ENCODE measurements at regions not wholly inside any gene's neighbourhood (a gene's known extent, or its start where the extent isn't known, plus 50 kb on each side); places are given as distances from the start of the nearest gene placed in this dataset.
"Not testable (repeated sequence)": the region's sequence is repeated elsewhere in the genome, so short reads cannot be mapped to it uniquely, and the experiment has no call there.

DNA sequence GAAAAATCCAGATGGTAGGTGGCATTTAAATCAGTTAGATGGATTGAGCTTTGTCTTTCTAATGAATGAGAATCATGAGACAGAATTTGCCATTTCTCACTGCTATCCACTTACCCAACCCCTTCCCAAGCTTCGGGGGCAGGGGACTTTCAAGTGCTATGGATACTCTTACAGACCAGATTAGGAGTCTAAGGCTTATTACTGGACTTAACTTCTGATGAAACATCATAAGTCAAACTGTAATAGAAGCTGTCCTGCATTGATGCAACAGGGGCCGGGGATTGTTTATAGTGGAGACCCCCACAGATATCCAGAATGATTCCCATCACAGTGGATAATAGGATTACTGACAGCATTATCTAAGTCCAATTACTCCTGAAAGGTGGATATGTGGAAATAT lies 267.0 kb downstream of the NUF2 start:
- no peaks in the 10 kb centered on the region for H3K9me3 ChIP-seq
- WGBS, 3 donors = 68 to 78% (median 76%) methylated on average over 2 of the region's 2 CpGs
- TF ChIP-seq POLR2A (IDR thresholded peaks at IDR 0.05) (no peak), EP300 (IDR thresholded peaks at IDR 0.05) (no peak)
- TF ChIP-seq, protein P1, sequence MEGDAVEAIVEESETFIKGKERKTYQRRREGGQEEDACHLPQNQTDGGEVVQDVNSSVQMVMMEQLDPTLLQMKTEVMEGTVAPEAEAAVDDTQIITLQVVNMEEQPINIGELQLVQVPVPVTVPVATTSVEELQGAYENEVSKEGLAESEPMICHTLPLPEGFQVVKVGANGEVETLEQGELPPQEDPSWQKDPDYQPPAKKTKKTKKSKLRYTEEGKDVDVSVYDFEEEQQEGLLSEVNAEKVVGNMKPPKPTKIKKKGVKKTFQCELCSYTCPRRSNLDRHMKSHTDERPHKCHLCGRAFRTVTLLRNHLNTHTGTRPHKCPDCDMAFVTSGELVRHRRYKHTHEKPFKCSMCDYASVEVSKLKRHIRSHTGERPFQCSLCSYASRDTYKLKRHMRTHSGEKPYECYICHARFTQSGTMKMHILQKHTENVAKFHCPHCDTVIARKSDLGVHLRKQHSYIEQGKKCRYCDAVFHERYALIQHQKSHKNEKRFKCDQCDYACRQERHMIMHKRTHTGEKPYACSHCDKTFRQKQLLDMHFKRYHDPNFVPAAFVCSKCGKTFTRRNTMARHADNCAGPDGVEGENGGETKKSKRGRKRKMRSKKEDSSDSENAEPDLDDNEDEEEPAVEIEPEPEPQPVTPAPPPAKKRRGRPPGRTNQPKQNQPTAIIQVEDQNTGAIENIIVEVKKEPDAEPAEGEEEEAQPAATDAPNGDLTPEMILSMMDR (IDR thresholded peaks at IDR 0.05) = no peak
- no peak overlapping the region for H3K27ac ChIP-seq
- no peaks in the 10 kb centered on the region for H3K27me3 ChIP-seq
- intact Hi-C loops (cut with DNase I) = no loop called here
- no peak overlapping the region for H3K4me3 ChIP-seq
- no peaks in the 10 kb centered on the region for H3K36me3 ChIP-seq
- no peak for DNase-seq
- no peaks in the 10 kb centered on the region for H3K4me1 ChIP-seq (ENCODE audit: insufficient read depth)

DNA sequence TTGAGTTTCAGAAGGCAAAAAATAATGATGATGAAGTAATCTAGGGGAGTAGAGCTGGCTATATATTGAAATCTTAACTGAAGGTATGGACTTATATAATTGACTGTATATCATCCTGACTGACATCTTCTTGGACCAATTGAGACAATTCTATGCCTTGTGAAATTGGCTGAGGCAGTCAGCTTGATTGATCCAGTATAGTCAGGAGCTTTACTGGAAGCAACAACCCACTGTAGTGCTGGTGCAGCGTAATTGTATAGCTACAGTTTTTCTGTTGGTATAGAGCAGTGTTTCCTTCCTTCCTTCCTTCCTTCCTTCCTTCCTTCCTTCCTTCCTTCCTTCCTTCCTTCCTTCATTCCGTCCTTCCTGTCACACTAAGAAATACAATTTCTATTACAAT lies 268.0 kb downstream of the NUF2 start:
- H3K36me3 ChIP-seq = no peaks in the 10 kb centered on the region
- no peaks in the 10 kb centered on the region for H3K9me3 ChIP-seq
- no peaks in the 10 kb centered on the region for H3K4me1 ChIP-seq (ENCODE audit: insufficient read depth)
- H3K27me3 ChIP-seq = no peaks in the 10 kb centered on the region
- no peak overlapping the region for H3K4me3 ChIP-seq
- TF ChIP-seq POLR2A (IDR thresholded peaks at IDR 0.05) (no peak), EP300 (IDR thresholded peaks at IDR 0.05) (no peak)
- TF ChIP-seq, protein P1 (IDR thresholded peaks at IDR 0.05) = no peak
- no peak overlapping the region for H3K27ac ChIP-seq
- no peak for DNase-seq
- intact Hi-C loops (cut with DNase I) = no loop called here
- 87 to 95% (median 93%) methylated on average over 2 of the region's 2 CpGs for WGBS, 3 donors

DNA sequence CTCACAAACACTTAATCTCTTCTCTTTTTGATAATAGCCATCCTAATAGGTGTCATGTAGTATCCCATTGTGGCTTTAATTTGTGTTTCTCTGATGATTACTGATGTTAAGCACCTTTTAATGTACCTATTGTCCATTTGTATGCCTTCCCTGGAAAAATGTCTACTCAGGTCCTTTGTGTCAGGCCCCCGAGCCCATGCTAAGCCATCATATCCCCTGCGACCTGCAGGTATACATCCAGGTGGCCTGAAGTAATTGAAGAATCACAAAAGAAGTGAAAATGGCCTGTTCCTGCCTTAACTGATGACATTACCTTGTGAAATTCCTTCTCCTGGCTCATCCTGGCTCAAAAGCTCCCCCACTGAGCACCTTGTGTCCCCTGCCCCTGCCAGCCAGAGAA lies 269.4 kb downstream of the NUF2 start:
- H3K27ac ChIP-seq; H3K36me3 ChIP-seq; H3K4me3 ChIP-seq; intact Hi-C loops (cut with DNase I); H3K4me1 ChIP-seq (ENCODE audit: insufficient read depth); DNase-seq; H3K9me3 ChIP-seq; H3K27me3 ChIP-seq: not testable (repeated sequence)
- WGBS, 3 donors = 81 to 84% (median 83%) methylated on average over 2 of the region's 2 CpGs

DNA sequence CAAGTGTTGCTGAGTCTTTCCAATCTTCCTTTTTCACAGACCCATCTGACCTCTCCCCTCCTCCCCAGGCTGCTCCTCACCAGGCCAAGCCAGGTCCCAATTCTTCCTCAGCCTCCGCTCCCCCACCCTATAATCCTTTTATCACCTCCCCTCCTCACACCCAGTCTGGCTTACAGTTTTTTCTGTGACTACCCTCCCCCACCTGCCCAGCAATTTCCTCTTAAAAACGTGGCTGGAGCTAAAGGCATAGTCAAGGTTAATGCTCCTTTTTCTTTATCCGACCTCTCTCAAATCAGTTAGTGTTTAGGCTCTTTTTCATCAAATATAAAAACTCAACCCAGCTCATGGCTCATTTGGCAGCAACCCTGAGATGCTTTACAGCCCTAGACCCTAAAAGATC lies 270.9 kb downstream of the NUF2 start:
- H3K4me3 ChIP-seq; H3K36me3 ChIP-seq; intact Hi-C loops (cut with DNase I); H3K27ac ChIP-seq; H3K4me1 ChIP-seq (ENCODE audit: insufficient read depth); H3K9me3 ChIP-seq; H3K27me3 ChIP-seq; DNase-seq: not testable (repeated sequence)
- 66 to 76% (median 71%) methylated on average over 3 of the region's 3 CpGs for WGBS, 3 donors

DNA sequence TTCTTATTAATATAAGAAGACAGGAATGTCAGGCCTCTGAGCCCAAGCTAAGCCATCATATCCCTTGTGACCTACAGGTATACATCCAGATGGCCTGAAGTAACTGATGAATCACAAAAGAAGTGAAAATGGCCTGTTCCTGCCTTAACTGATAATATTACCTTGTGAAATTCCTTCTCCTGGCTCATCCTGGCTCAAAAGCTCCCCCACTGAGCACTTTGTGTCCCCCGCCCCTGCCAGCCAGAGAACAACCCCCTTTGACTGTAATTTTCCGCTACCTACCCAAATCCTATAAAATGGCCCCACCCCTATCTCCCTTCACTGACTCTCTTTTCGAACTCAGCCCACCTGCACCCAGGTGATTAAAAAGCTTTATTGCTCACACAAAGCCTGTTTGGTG lies 274.4 kb downstream of the NUF2 start:
- DNase-seq; H3K4me1 ChIP-seq (ENCODE audit: insufficient read depth); intact Hi-C loops (cut with DNase I); H3K4me3 ChIP-seq; H3K27me3 ChIP-seq; H3K36me3 ChIP-seq; H3K27ac ChIP-seq; H3K9me3 ChIP-seq: not testable (repeated sequence)
- 80 to 86% (median 82%) methylated on average over 3 of the region's 3 CpGs for WGBS, 3 donors

DNA sequence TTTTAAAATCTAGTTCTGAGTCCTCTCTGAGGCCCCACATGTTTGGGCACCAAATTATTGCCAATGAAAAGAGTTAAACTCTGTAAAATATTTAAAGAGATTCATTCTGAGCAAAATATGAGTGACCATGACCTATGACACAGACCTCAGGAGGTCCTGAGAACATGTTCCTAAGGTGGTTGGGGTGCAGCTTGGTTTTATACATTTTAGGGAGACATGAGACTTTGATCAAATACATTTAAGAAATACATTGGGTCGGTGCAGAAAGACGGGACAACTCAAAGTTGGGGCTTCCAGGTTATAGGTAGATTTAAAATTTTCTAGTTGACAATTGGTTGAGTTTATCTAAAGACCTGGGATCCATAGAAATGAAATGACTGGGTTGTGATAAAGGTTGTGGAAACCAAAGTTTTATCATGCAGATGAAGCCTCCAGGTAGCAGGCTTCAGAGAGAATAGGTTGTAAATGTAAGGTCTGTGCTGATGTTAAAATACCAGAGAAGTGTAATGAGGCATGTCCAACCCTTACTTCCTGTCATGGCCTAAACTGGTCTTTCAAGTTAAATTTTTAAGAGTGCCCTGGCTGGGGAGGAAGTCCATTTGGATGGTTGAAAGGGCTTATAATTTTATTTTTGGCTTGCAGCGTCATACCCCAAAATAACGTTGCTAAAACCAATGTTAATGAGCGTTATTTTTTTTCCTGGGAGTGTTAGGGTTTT lies 274.9 kb downstream of the NUF2 start:
- WGBS, 3 donors = 65 to 77% (median 66%) methylated on average over 5 of the region's 5 CpGs
- intact Hi-C loops (cut with DNase I) = no loop called here
- H3K4me1 ChIP-seq (ENCODE audit: insufficient read depth) = no peaks in the 10 kb centered on the region

More for the DNA sequence above, 274.9 kb downstream of the NUF2 start:
- H3K27me3 ChIP-seq = no peaks in the 10 kb centered on the region
- H3K9me3 ChIP-seq = no peaks in the 10 kb centered on the region
- no peak for DNase-seq
- H3K36me3 ChIP-seq = no peaks in the 10 kb centered on the region
- no peak for TF ChIP-seq EP300 (IDR thresholded peaks at IDR 0.05)
- no peak for TF ChIP-seq POLR2A (IDR thresholded peaks at IDR 0.05)
- TF ChIP-seq, protein P1 (IDR thresholded peaks at IDR 0.05) = no peak
- no peak overlapping the region for H3K4me3 ChIP-seq
- no peak overlapping the region for H3K27ac ChIP-seq
